Heart left ventricle (tissue), 16 donors: ENCODE measurements at regions not wholly inside any gene's neighbourhood (a gene's known extent, or its start where the extent isn't known, plus 50 kb on each side); places are given as distances from the start of the nearest gene placed in this dataset.

ENCODE experiments used
- ATAC-seq, 4 donors: fragments of 200-7000 bp; cut with Tn5 transposase; one replicate each; pipeline ENCODE4 v1.9.1; 2020 to 2022; ENCODE audit warnings: moderate library complexity in 4 of 4, mild to moderate bottlenecking in 3 of 4, moderate number of reproducible peaks in 1 of 4
- DNase-seq, 5 donors: peaks; one replicate each; pipeline ENCODE4 v3.0.0-alpha.2; 2020
- H3K27ac ChIP-seq, 12 donors: fragments of 200-600 bp; sonication (generic) in 4 of 12; one replicate each; pipeline versions ENCODE4 v1.5.0 to v1.8.0; 2016 to 2022; ENCODE audit warnings: mild to moderate bottlenecking in 2 of 12
- H3K27me3 ChIP-seq, 9 donors: fragments of 200-600 bp; sonication (generic) in 2 of 9; one replicate each; pipeline versions ENCODE4 v1.5.1 to v1.8.0; 2016 to 2022; ENCODE audit warnings: mild to moderate bottlenecking in 3 of 9
- H3K36me3 ChIP-seq, 9 donors: fragments of 200-600 bp; sonication (generic) in 2 of 9; one replicate each; pipeline versions ENCODE4 v1.5.0 to v1.8.0; 2018 to 2022; ENCODE audit warnings: mild to moderate bottlenecking in 2 of 9
- H3K4me1 ChIP-seq, 12 donors: fragments of 200-600 bp; sonication (generic) in 4 of 12; one replicate each; pipeline versions ENCODE4 v1.5.0 to v1.8.0; 2016 to 2022; ENCODE audit warnings: mild to moderate bottlenecking in 3 of 12
- H3K4me3 ChIP-seq, 12 donors: fragments of 200-600 bp; sonication (generic) in 4 of 12; one replicate each; pipeline versions ENCODE4 v1.5.0 to v1.8.0; 2017 to 2022; ENCODE audit warnings: mild to moderate bottlenecking in 9 of 12, moderate library complexity in 4 of 12
- H3K9me3 ChIP-seq, 12 donors: fragments of 200-600 bp; sonication (generic) in 4 of 12; one replicate each; pipeline versions ENCODE4 v1.5.0 to v1.8.0; 2016 to 2022; ENCODE audit warnings: mild to moderate bottlenecking in 1 of 12
- POLR2A ChIP-seq, 2 donors: fragments of 450-650 bp; IDR thresholded peaks; one replicate each; pipeline ENCODE4 v1.6.1; 2017; ENCODE audit warnings: antibody characterized with exemption in 2 of 2, mild to moderate bottlenecking in 2 of 2, moderate library complexity in 2 of 2
- WGBS, 4 donors: extraction: QIAGEN DNeasy Blood & Tissue Kit in 2 of 4; methylation state at CpG; one replicate each; pipeline versions ENCODE4 v1.1.5 to v1.1.7; 2013 to 2018; 5-methylcytosine and 5-hydroxymethylcytosine counted together
- intact Hi-C, 10 donors: fragments of 100-400 bp; cut with DNase I; formaldehyde crosslinking; loops; one replicate each; pipeline versions ENCODE4 v1.11.1 to v1.14.2; 2022
- TF ChIP-seq, protein P1 (sequence below), 12 donors: fragments of 200-600 bp; sonication (generic) in 4 of 12; IDR thresholded peaks; one replicate each; pipeline versions ENCODE4 v1.5.0 to v1.8.0; 2018 to 2022; ENCODE audit warnings: antibody characterized with exemption in 12 of 12, mild to moderate bottlenecking in 5 of 12
- donor health status: ischemic (EF 13 %, LVEDD 7.1; RV severe dilation, severe dysfunction).
- donor health status: healthy with polysubstance abuse.
- donor health status: DM: no; HTN: yes; CAD: no.
- donor health status: DM: no; HTN: no; CAD: no.
- donor health status: ischemic (EF 25% LVEDD 6.9; RV normal size, moderate dysfunction).
- donor health status: ischemic (EF 25% LVEDD 5.7; RV mildly dilated, moderate dysfunction).
- donor health status: healthy.
- donor health status: DM: yes; HTN: yes; CAD: no.
- donor health status: ischemic (EF 35%, LVEDD 5.7; RV mildly dilated, moderate dysfunction).
- donor health status: nonischemic (EF 11% LVEDD 7.7; RV severe dilation, severe dysfunction).
- donor health status: DM: yes; HTN: yes; CAD: no.
- donor health status: PGD.
- donor health status: ischemic (EF 29% LVEDD 5.4; RV normal size, mild dysfunction).
- donor health status: nonischemic (EF 23%, LVEDD 6.1; RV moderate dilation, normal function).

DNA sequence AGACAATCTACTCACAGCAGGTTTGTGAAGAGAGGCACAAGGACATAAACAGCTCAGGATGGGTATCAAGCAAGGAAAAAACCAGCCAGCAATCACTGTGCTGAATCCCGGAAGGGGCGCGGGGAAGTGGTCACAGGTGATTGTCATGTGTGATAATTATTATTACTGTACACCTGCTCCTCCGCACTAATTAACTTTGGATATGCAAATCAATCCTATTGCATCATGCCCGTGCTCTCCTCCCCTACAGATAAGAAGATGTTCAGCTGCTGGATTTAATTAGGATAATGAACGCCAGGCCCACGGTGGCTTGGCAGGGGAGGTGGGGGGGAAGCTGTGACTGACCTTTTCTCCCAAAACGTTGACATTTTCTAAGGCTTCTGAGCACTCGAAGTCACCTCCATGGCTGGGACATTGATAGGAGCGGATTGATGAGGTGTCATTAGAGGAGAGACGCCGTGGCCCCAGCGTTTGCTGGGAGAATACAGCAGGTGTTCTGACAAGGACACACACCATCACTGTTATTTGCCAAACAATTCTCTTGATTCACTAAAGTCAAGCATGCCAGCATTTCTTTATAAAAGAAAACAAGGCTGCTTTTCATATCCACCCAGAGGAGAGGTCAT is 160.3 kb upstream of the VRK2 start:
- intact Hi-C loops: no loop called here
- no peak overlapping the region for H3K4me3 ChIP-seq
- peaks cover 0 to 3% (median 0%) of the 10 kb centered on the region in 12 donors for H3K4me1 ChIP-seq
- 50 to 65% (median 59%) methylated on average over 13 of the region's 13 CpGs for WGBS, 4 donors
- no peak for DNase-seq
- TF ChIP-seq POLR2A (IDR thresholded peaks at IDR 0.05): no peak
- TF ChIP-seq, protein P1, sequence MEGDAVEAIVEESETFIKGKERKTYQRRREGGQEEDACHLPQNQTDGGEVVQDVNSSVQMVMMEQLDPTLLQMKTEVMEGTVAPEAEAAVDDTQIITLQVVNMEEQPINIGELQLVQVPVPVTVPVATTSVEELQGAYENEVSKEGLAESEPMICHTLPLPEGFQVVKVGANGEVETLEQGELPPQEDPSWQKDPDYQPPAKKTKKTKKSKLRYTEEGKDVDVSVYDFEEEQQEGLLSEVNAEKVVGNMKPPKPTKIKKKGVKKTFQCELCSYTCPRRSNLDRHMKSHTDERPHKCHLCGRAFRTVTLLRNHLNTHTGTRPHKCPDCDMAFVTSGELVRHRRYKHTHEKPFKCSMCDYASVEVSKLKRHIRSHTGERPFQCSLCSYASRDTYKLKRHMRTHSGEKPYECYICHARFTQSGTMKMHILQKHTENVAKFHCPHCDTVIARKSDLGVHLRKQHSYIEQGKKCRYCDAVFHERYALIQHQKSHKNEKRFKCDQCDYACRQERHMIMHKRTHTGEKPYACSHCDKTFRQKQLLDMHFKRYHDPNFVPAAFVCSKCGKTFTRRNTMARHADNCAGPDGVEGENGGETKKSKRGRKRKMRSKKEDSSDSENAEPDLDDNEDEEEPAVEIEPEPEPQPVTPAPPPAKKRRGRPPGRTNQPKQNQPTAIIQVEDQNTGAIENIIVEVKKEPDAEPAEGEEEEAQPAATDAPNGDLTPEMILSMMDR (IDR thresholded peaks at IDR 0.05): no peak
- ATAC-seq: no peak
- H3K27me3 ChIP-seq: no peaks in the 10 kb centered on the region
- H3K9me3 ChIP-seq: no peaks in the 10 kb centered on the region
- H3K36me3 ChIP-seq: no peaks in the 10 kb centered on the region
- no peak overlapping the region for H3K27ac ChIP-seq

DNA sequence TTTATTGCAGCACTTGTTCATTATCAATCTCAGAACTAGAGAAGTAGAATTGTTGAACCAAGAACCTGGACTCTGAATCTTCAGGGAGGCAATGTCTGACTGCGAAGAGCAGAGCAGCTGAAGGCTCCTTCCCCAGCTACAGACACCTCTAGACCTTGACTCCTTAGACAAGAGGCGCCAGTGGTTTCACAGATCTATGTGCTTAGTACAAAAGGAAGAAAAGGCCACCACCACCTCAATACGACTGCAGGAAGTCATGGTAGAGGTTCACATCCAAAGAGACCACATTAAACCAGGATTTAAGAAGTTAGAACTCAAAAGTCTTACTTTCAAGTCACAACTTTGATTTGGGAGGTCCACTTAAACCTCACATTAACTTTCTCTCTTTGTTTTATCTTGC is 158.1 kb upstream of the VRK2 start:
- no peaks in the 10 kb centered on the region for H3K27me3 ChIP-seq
- 83 to 89% (median 85%) methylated on average over 3 of the region's 3 CpGs for WGBS, 4 donors
- H3K4me3 ChIP-seq: no peak overlapping the region
- no peak overlapping the region for H3K27ac ChIP-seq
- DNase-seq (no peak), ATAC-seq (no peak)
- intact Hi-C loops: no loop called here
- no peaks in the 10 kb centered on the region for H3K36me3 ChIP-seq
- H3K9me3 ChIP-seq: no peaks in the 10 kb centered on the region
- no peak for TF ChIP-seq POLR2A (IDR thresholded peaks at IDR 0.05)
- TF ChIP-seq, protein P1 (IDR thresholded peaks at IDR 0.05): no peak
- H3K4me1 ChIP-seq: peaks cover 0 to 3% (median 0%) of the 10 kb centered on the region in 12 donors

GRCh38 chr2:57890464-57890863 is 156.1 kb upstream of the VRK2 start:
- TF ChIP-seq, protein P1 (IDR thresholded peaks at IDR 0.05): no peak
- no peak for TF ChIP-seq POLR2A (IDR thresholded peaks at IDR 0.05)
- Histone ChIP-seq H3K27me3 (no peaks in the 10 kb centered on the region), H3K27ac (no peak overlapping the region), H3K36me3 (no peaks in the 10 kb centered on the region), H3K4me1 (peaks cover 0 to 3% (median 0%) of the 10 kb centered on the region in 12 donors), H3K9me3 (no peaks in the 10 kb centered on the region), H3K4me3 (no peak overlapping the region)
- DNase-seq (no peak), ATAC-seq (no peak)
- intact Hi-C loops: no loop called here

- H3K9me3 ChIP-seq: no peaks in the 10 kb centered on the region
- H3K4me1 ChIP-seq: no peaks in the 10 kb centered on the region
- WGBS, 4 donors: 84 to 86% (median 85%) methylated on average over 7 of the region's 7 CpGs
- ATAC-seq (no peak), DNase-seq (no peak)
- intact Hi-C loops: no loop called here
- TF ChIP-seq, protein P1 (IDR thresholded peaks at IDR 0.05): no peak
- TF ChIP-seq POLR2A (IDR thresholded peaks at IDR 0.05): no peak
- no peaks in the 10 kb centered on the region for H3K36me3 ChIP-seq
- no peak overlapping the region for H3K27ac ChIP-seq
- no peaks in the 10 kb centered on the region for H3K27me3 ChIP-seq
- no peak overlapping the region for H3K4me3 ChIP-seq
Observed at GRCh38 chr2:57891086-57891712, 155.4 kb upstream of the VRK2 start.
